Spleen (tissue), 11 donors: ENCODE measurements at regions not wholly inside any gene's neighbourhood (a gene's known extent, or its start where the extent isn't known, plus 50 kb on each side); places are given as distances from the start of the nearest gene placed in this dataset.
"Not testable (repeated sequence)": the region's sequence is repeated elsewhere in the genome, so short reads cannot be mapped to it uniquely, and the experiment has no call there.

Experiments used
- DNase-seq: peaks from one replicate; pipeline ENCODE4 v3.0.0-alpha.2; 2020
- H3K27ac ChIP-seq, 8 donors: fragments of 200-600 bp; sonication (generic) in 7 of 8; 1 replicate in 4 of 8; 2 replicates in 4 of 8; pipeline versions ENCODE4 v1.5.0 to v1.8.0; 2016 to 2021; ENCODE audit warnings: inconsistent platforms in 4 of 8, mild to moderate bottlenecking in 4 of 8, moderate library complexity in 1 of 8
- H3K27me3 ChIP-seq, 7 donors: fragments of 200-600 bp; sonication (generic) in 6 of 7; replicated peaks in 1 of 7; 1 replicate in 4 of 7; 2 replicates in 3 of 7; pipeline versions ENCODE4 v1.5.0 to v1.8.0; 2016 to 2021; ENCODE audit warnings: inconsistent platforms in 3 of 7, mild to moderate bottlenecking in 1 of 7
- H3K36me3 ChIP-seq, 6 donors: fragments of 200-600 bp; sonication (generic) in 5 of 6; 1 replicate in 4 of 6; 2 replicates in 2 of 6; pipeline versions ENCODE4 v1.5.0 to v1.8.0; 2016 to 2021; ENCODE audit warnings: inconsistent platforms in 2 of 6
- H3K4me1 ChIP-seq, 6 donors: fragments of 200-600 bp; sonication (generic) in 5 of 6; 1 replicate in 3 of 6; 2 replicates in 3 of 6; pipeline versions ENCODE4 v1.5.0 to v1.8.0; 2016 to 2021; ENCODE audit warnings: inconsistent platforms in 3 of 6
- H3K4me3 ChIP-seq, 8 donors: fragments of 200-600 bp; sonication (generic) in 7 of 8; 1 replicate in 4 of 8; 2 replicates in 4 of 8; pipeline versions ENCODE4 v1.5.0 to v1.8.0; 2016 to 2021; ENCODE audit warnings: inconsistent platforms in 4 of 8, mild to moderate bottlenecking in 4 of 8, moderate library complexity in 2 of 8
- H3K9me3 ChIP-seq, 8 donors: fragments of 200-600 bp; sonication (generic) in 7 of 8; 1 replicate in 4 of 8; 2 replicates in 4 of 8; pipeline versions ENCODE4 v1.5.0 to v1.8.0; 2016 to 2021; ENCODE audit warnings: inconsistent platforms in 4 of 8
- CTCF ChIP-seq, 11 experiments: fragments of 200-600 bp in 7 of 11; fragments of 450-650 bp in 4 of 11; sonication (generic) in 4 of 11; IDR thresholded peaks in 8 of 11; conservative IDR thresholded peaks in 3 of 11; 1 replicate in 7 of 11; 2 replicates in 4 of 11; pipeline versions ENCODE4 v1.4.0 to v1.8.0; 2016 to 2021; ENCODE audit warnings: antibody characterized with exemption in 11 of 11, inconsistent platforms in 4 of 11, mild to moderate bottlenecking in 1 of 11
- POLR2A ChIP-seq, 3 donors: fragments of 450-650 bp; IDR thresholded peaks; one replicate each; pipeline ENCODE4 v1.5.1; 2017; ENCODE audit warnings: antibody characterized with exemption in 3 of 3, mild to moderate bottlenecking in 1 of 3
- POLR2AphosphoS5 ChIP-seq, 3 donors: sonication (generic); formaldehyde crosslinking; IDR thresholded peaks; one replicate each; pipeline ENCODE4 v1.5.1; 2017; ENCODE audit warnings: antibody characterized with exemption in 3 of 3
- WGBS, 5 donors: extraction: QIAGEN DNeasy Blood & Tissue Kit in 3 of 5; methylation state at CpG; one replicate each; pipeline versions ENCODE4 v1.1.5 to v1.1.7; 2013 to 2018; 5-methylcytosine and 5-hydroxymethylcytosine counted together
- intact Hi-C: fragments of 100-400 bp; cut with DNase I; formaldehyde crosslinking; loops from one replicate; pipeline ENCODE4 v1.15.0; 2023; ENCODE audit warnings: low total_unique reads
- donor health status: healthy with polysubstance abuse.
- donor health status: DM: no; HTN: no; CAD: no; lungs with moderate emphysema.
- donor health status: DM: no; HTN: no; CAD: no.
- donor health status: Bipolar disorder and iron deficiency.
- donor health status: healthy.
- donor health status: DM: no; HTN: no; CAD: no.
- donor health status: DM: yes; HTN: yes; CAD: no.

GRCh38 chr5:30147976-30148375 lies 1045.5 kb upstream of the CDH6 start:
- TF ChIP-seq POLR2A (IDR thresholded peaks at IDR 0.05) = no peak
- TF ChIP-seq POLR2AphosphoS5 (IDR thresholded peaks at IDR 0.05) = no peak
- TF ChIP-seq CTCF (IDR thresholded peaks at IDR 0.05 in 8 of 11, conservative IDR thresholded peaks at IDR 0.05 in 3 of 11) = no peak
- Histone ChIP-seq H3K27me3 (no peaks in the 10 kb centered on the region), H3K36me3 (no peaks in the 10 kb centered on the region), H3K27ac (no peak overlapping the region), H3K9me3 (peaks cover 0 to 33% (median 13%) of the 10 kb centered on the region in 8 donors), H3K4me1 (no peaks in the 10 kb centered on the region), H3K4me3 (no peak overlapping the region)
- WGBS, 5 donors = 36 to 48% (median 44%) methylated on average over 1 of the region's 1 CpG
- intact Hi-C loops = no loop called here
- no peak for DNase-seq

DNA sequence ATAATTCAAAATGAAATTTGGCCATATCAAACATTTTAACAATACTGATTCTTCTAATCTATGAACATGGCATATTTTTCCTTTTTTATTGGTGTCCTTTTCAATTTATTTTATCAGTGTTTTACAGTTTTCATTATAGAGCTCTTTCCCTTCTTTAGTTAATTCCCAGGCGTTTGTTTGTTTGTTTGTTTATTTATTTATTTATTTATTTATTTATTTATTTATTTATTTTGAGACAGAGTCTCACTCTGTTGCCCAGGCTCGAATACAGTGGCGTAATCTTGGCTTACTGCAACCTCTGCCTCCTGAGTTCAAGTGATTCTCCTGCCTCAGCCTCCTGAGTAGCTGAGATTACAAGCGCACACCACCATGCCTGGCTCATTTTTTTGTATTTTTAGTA lies 1049.4 kb upstream of the CDH6 start:
- H3K27me3 ChIP-seq, H3K36me3 ChIP-seq, H3K27ac ChIP-seq, DNase-seq, intact Hi-C loops, H3K4me3 ChIP-seq, H3K4me1 ChIP-seq: not testable (repeated sequence)
- WGBS, 5 donors = 66 to 77% (median 70%) methylated on average over 4 of the region's 4 CpGs
- peaks cover 0 to 39% (median 17%) of the 10 kb centered on the region in 8 donors for H3K9me3 ChIP-seq

DNA sequence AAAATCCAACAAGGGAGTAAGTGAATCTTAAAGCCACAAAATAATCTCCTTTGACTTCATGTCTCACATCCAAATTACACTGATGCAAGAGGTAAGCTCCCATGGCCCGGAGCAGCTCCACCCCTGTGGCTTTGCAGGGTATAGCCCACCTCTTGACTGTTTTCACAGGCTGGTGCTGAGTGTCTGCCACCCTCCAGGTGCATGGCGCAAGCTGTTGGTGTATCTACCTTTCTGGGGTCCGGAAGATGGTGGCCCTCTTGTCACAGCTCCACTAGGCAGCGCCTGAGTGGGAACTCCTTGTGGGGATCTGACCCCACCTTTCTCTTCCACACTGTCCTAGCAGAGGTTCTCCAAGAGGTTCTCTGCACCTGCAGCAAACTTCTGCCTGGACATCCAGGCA lies 1051.1 kb upstream of the CDH6 start:
- 70 to 78% (median 74%) methylated on average over 4 of the region's 4 CpGs for WGBS, 5 donors

DNA sequence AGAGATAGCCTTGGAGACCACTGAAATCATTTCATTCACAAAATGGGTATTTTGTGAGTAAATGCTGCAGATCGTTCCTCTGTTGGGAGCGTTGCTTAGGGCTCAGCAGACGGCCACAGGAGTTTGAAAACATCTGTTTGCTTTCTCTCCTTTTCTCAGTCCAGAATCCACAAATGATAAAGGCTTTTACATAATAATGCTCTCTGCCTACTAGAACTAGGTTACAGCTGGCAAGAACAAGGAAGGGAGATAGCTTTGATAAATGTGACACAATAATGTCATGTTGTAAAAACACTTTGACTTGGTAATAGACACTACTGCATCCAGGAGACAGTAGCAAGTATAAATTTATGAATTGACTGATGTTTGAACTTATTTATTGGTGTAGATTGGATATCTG lies 1072.4 kb upstream of the CDH6 start:
- TF ChIP-seq POLR2A (IDR thresholded peaks at IDR 0.05) (no peak), CTCF (IDR thresholded peaks at IDR 0.05 in 8 of 11, conservative IDR thresholded peaks at IDR 0.05 in 3 of 11) (no peak), POLR2AphosphoS5 (IDR thresholded peaks at IDR 0.05) (no peak)
- intact Hi-C loops = no loop called here
- Histone ChIP-seq H3K9me3 (peaks cover 0 to 9% (median under 1%) of the 10 kb centered on the region in 8 donors), H3K27ac (no peak overlapping the region), H3K4me1 (no peaks in the 10 kb centered on the region), H3K36me3 (no peaks in the 10 kb centered on the region), H3K4me3 (no peak overlapping the region), H3K27me3 (no peaks in the 10 kb centered on the region)
- WGBS, 5 donors = 67 to 83% (median 75%) methylated on average over 3 of the region's 3 CpGs
- no peak for DNase-seq

More for the DNA sequence above, 1051.1 kb upstream of the CDH6 start:
- H3K36me3 ChIP-seq = no peaks in the 10 kb centered on the region
- no peak overlapping the region for H3K4me3 ChIP-seq
- intact Hi-C loops = no loop called here
- H3K9me3 ChIP-seq = peaks cover 0 to 39% (median 18%) of the 10 kb centered on the region in 8 donors
- H3K4me1 ChIP-seq = no peaks in the 10 kb centered on the region
- no peak overlapping the region for H3K27ac ChIP-seq
- no peak for DNase-seq
- H3K27me3 ChIP-seq = no peaks in the 10 kb centered on the region
- TF ChIP-seq CTCF (IDR thresholded peaks at IDR 0.05 in 8 of 11, conservative IDR thresholded peaks at IDR 0.05 in 3 of 11) (no peak), POLR2AphosphoS5 (IDR thresholded peaks at IDR 0.05) (no peak), POLR2A (IDR thresholded peaks at IDR 0.05) (no peak)

- Histone ChIP-seq H3K27me3 (no peaks in the 10 kb centered on the region), H3K4me1 (no peaks in the 10 kb centered on the region), H3K36me3 (no peaks in the 10 kb centered on the region), H3K4me3 (no peak overlapping the region), H3K9me3 (peaks cover 0 to 14% (median 6%) of the 10 kb centered on the region in 8 donors), H3K27ac (no peak overlapping the region)
- TF ChIP-seq POLR2AphosphoS5 (IDR thresholded peaks at IDR 0.05) (no peak), POLR2A (IDR thresholded peaks at IDR 0.05) (no peak), CTCF (IDR thresholded peaks at IDR 0.05 in 8 of 11, conservative IDR thresholded peaks at IDR 0.05 in 3 of 11) (no peak)
- DNase-seq = no peak
- intact Hi-C loops = no loop called here
Observed at GRCh38 chr5:30117135-30117534, 1076.4 kb upstream of the CDH6 start.
